Stomach (tissue), 8 donors: ENCODE measurements at regions not wholly inside any gene's neighbourhood (a gene's known extent, or its start where the extent isn't known, plus 50 kb on each side); places are given as distances from the start of the nearest gene placed in this dataset.

Experiments
- DNase-seq, 2 donors: peaks; one replicate each; pipeline versions ENCODE4 v3.0.0 to v3.0.0-alpha.2; 2013 to 2019
- H3K27ac ChIP-seq, 5 donors: fragments of 200-600 bp in 4 of 5; sonication (generic) in 4 of 5; one replicate each; pipeline ENCODE4 v1.5.1; 2013 to 2019; ENCODE audit warnings: mild to moderate bottlenecking in 1 of 5, moderate library complexity in 1 of 5
- H3K27me3 ChIP-seq, 3 donors: fragments of 200-600 bp; sonication (generic); one replicate each; pipeline ENCODE4 v1.5.1; 2017 to 2019; ENCODE audit warnings: mixed run types in 1 of 3
- H3K36me3 ChIP-seq, 4 donors: fragments of 200-600 bp; sonication (generic); 1 replicate in 3 of 4; 2 replicates in 1 of 4; pipeline ENCODE4 v1.5.1; 2016 to 2019
- H3K4me1 ChIP-seq, 4 donors: fragments of 200-600 bp; sonication (generic); one replicate each; pipeline ENCODE4 v1.5.1; 2016 to 2019
- H3K4me3 ChIP-seq, 4 donors: fragments of 200-600 bp; sonication (generic) in 3 of 4; one replicate each; pipeline ENCODE4 v1.5.1; 2016 to 2019; ENCODE audit warnings: mild to moderate bottlenecking in 1 of 4
- H3K9me3 ChIP-seq, 4 donors: fragments of 200-600 bp; sonication (generic); one replicate each; pipeline ENCODE4 v1.5.1; 2016 to 2019
- CTCF ChIP-seq, 7 experiments: fragments of 450-650 bp in 4 of 7; fragments of 200-600 bp in 3 of 7; sonication (generic) in 3 of 7; IDR thresholded peaks; one replicate each; pipeline ENCODE4 v1.5.1; 2016 to 2019; ENCODE audit warnings: antibody characterized with exemption in 7 of 7, control low read depth in 2 of 7, mild to moderate bottlenecking in 1 of 7
- EP300 ChIP-seq: sonication (generic); formaldehyde crosslinking; IDR thresholded peaks from one replicate; pipeline ENCODE4 v1.6.1; 2017; ENCODE audit warnings: antibody characterized with exemption
- POLR2A ChIP-seq, 4 donors: fragments of 450-650 bp; IDR thresholded peaks; one replicate each; pipeline ENCODE4 v1.6.1; 2016; ENCODE audit warnings: antibody characterized with exemption in 4 of 4, control low read depth in 2 of 4, mild to moderate bottlenecking in 1 of 4, moderate library complexity in 1 of 4
- POLR2AphosphoS5 ChIP-seq, 3 donors: sonication (generic); formaldehyde crosslinking; IDR thresholded peaks; one replicate each; pipeline ENCODE4 v1.6.1; 2016; ENCODE audit warnings: antibody characterized with exemption in 3 of 3
- WGBS, 5 donors: extraction: QIAGEN DNeasy Blood & Tissue Kit in 3 of 5; methylation state at CpG; one replicate each; pipeline versions ENCODE4 v1.1.5 to v1.1.7; 2013 to 2018; 5-methylcytosine and 5-hydroxymethylcytosine counted together
- intact Hi-C: fragments of 100-400 bp; cut with DNase I; formaldehyde crosslinking; loops from one replicate; pipeline ENCODE4 v1.15.1; 2023; ENCODE audit warnings: low total_unique reads
- donor health status: healthy with polysubstance abuse.
- donor health status: Bipolar disorder and iron deficiency.
- donor health status: healthy.

- intact Hi-C loops: no loop called here
- WGBS, 5 donors: 73 to 85% (median 82%) methylated on average over 3 of the region's 3 CpGs
- no peak for DNase-seq
Observed at GRCh38 chr1:220344745-220345144, 72.5 kb upstream of the RAB3GAP2 start.

DNA sequence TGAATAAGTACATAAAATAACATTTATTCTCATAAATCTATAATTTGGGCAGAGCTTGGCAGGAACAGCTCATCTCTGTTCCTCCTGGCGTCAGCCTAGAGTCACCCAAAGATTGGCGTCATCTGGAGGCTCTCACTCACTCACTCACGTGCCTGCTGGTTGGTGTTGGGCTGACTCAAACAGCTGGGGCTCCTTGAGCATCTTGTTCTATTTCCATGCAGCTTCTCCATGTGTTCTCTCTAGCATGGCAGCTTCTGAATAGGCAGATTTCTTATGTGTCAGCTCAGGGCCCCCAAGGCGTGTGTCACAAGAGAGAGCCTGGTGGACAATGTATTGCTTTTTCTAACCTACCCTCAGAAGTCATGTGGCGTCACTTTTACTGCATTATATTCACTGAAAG, 70.6 kb upstream of the RAB3GAP2 start:
- H3K27me3 ChIP-seq: no peaks in the 10 kb centered on the region
- no peak for DNase-seq
- TF ChIP-seq POLR2A (IDR thresholded peaks at IDR 0.05) (no peak), POLR2AphosphoS5 (IDR thresholded peaks at IDR 0.05) (no peak), EP300 (no peak), CTCF (IDR thresholded peaks at IDR 0.05) (no peak)
- no peak overlapping the region for H3K27ac ChIP-seq
- intact Hi-C loops: no loop called here
- no peaks in the 10 kb centered on the region for H3K36me3 ChIP-seq
- H3K4me3 ChIP-seq: no peak overlapping the region
- no peaks in the 10 kb centered on the region for H3K9me3 ChIP-seq
- whole genome bisulfite sequencing, 5 donors: 88 to 92% (median 89%) methylated on average over 5 of the region's 5 CpGs
- no peaks in the 10 kb centered on the region for H3K4me1 ChIP-seq

More at GRCh38 chr1:220344745-220345144, 72.5 kb upstream of the RAB3GAP2 start:
- H3K9me3 ChIP-seq: no peaks in the 10 kb centered on the region
- TF ChIP-seq EP300 (no peak), CTCF (IDR thresholded peaks at IDR 0.05) (no peak), POLR2A (IDR thresholded peaks at IDR 0.05) (no peak), POLR2AphosphoS5 (IDR thresholded peaks at IDR 0.05) (no peak)
- H3K4me3 ChIP-seq: no peak overlapping the region
- H3K36me3 ChIP-seq: no peaks in the 10 kb centered on the region
- H3K27me3 ChIP-seq: no peaks in the 10 kb centered on the region
- H3K4me1 ChIP-seq: no peaks in the 10 kb centered on the region
- no peak overlapping the region for H3K27ac ChIP-seq

GRCh38 chr1:220341126-220341525, 68.9 kb upstream of the RAB3GAP2 start:
- intact Hi-C loops: no loop called here
- Histone ChIP-seq H3K27ac (no peak overlapping the region), H3K27me3 (no peaks in the 10 kb centered on the region), H3K4me3 (no peak overlapping the region), H3K36me3 (no peaks in the 10 kb centered on the region), H3K4me1 (no peaks in the 10 kb centered on the region), H3K9me3 (no peaks in the 10 kb centered on the region)
- no peak for DNase-seq
- no peak for TF ChIP-seq CTCF (IDR thresholded peaks at IDR 0.05)
- TF ChIP-seq EP300: no peak
- no peak for TF ChIP-seq POLR2A (IDR thresholded peaks at IDR 0.05)
- no peak for TF ChIP-seq POLR2AphosphoS5 (IDR thresholded peaks at IDR 0.05)
- 74 to 88% (median 83%) methylated on average over 1 of the region's 1 CpG for WGBS, 5 donors

GRCh38 chr1:220339581-220339980, 67.3 kb upstream of the RAB3GAP2 start:
- whole genome bisulfite sequencing, 5 donors: 62 to 94% (median 77%) methylated on average over 1 of the region's 1 CpG
- Histone ChIP-seq H3K36me3 (no peaks in the 10 kb centered on the region), H3K9me3 (no peaks in the 10 kb centered on the region), H3K27ac (no peak overlapping the region), H3K4me1 (no peaks in the 10 kb centered on the region), H3K4me3 (no peak overlapping the region), H3K27me3 (no peaks in the 10 kb centered on the region)
- intact Hi-C loops: no loop called here
- TF ChIP-seq POLR2AphosphoS5 (IDR thresholded peaks at IDR 0.05): no peak
- TF ChIP-seq POLR2A (IDR thresholded peaks at IDR 0.05): no peak
- TF ChIP-seq EP300: no peak
- no peak for TF ChIP-seq CTCF (IDR thresholded peaks at IDR 0.05)
- no peak for DNase-seq
